NB4 (cell line): ENCODE measurements at regions not wholly inside any gene's neighbourhood (a gene's known extent, or its start where the extent isn't known, plus 50 kb on each side); places are given as distances from the start of the nearest gene placed in this dataset.

ENCODE experiments used
- CTCF ChIP-seq: IDR thresholded peaks from one replicate; pipeline ENCODE4 v1.5.1; 2012; ENCODE audit warnings: low read depth, low read length
- MAX ChIP-seq: IDR thresholded peaks from 2 replicates; pipeline ENCODE4 v1.6.1; 2011; ENCODE audit warnings: low read depth, low read length
- POLR2A ChIP-seq: IDR thresholded peaks from 2 replicates; pipeline ENCODE4 v1.6.1; 2011; ENCODE audit warnings: mild to moderate bottlenecking; ENCODE audit not compliant: insufficient read length; ENCODE audit errors: extremely low read depth

GRCh38 chr2:103959174-103960128, 894.5 kb upstream of the POU3F3 start:
- TF ChIP-seq MAX (no peak), CTCF (peak; percentile 69), POLR2A (no peak)
